Epithelial cell of esophagus (primary cell): ENCODE measurements at regions not wholly inside any gene's neighbourhood (a gene's known extent, or its start where the extent isn't known, plus 50 kb on each side); places are given as distances from the start of the nearest gene placed in this dataset.

Source experiments
- DNase-seq: peaks from one replicate; pipeline ENCODE4 v3.0.0; 2010; ENCODE audit warnings: low read depth
- H3K4me3 ChIP-seq: 2 replicates; pipeline ENCODE4 v1.5.1; 2011; ENCODE audit warnings: mild to moderate bottlenecking, low read length, control low read depth
- CTCF ChIP-seq: IDR thresholded peaks from 2 replicates; pipeline ENCODE4 v1.5.1; 2011; ENCODE audit warnings: low read depth, mild to moderate bottlenecking, low read length, control low read depth, inconsistent platforms; ENCODE audit not compliant: insufficient read depth; ENCODE audit errors: missing control alignments

- no peak overlapping the region for H3K4me3 ChIP-seq
- DNase-seq = no peak
- TF ChIP-seq CTCF = no peak
Observed at GRCh38 chrX:44439242-44439794, 95.8 kb upstream of the EFHC2 start.

- no peak overlapping the region for H3K4me3 ChIP-seq
- TF ChIP-seq CTCF = no peak
- no peak for DNase-seq
Observed at GRCh38 chrX:44435047-44435446, 91.6 kb upstream of the EFHC2 start.

GRCh38 chrX:44433556-44433955 lies 90.1 kb upstream of the EFHC2 start:
- H3K4me3 ChIP-seq = no peak overlapping the region
- no peak for TF ChIP-seq CTCF
- peak; percentile 24 for DNase-seq

GRCh38 chrX:44432641-44433040 lies 89.2 kb upstream of the EFHC2 start:
- peak; percentile 71 for DNase-seq
- no peak for TF ChIP-seq CTCF
- no peak overlapping the region for H3K4me3 ChIP-seq

GRCh38 chrX:44431194-44431593 lies 87.7 kb upstream of the EFHC2 start:
- TF ChIP-seq CTCF = no peak
- H3K4me3 ChIP-seq = no peak overlapping the region
- peak; percentile 87 for DNase-seq

GRCh38 chrX:44428989-44429627 lies 85.6 kb upstream of the EFHC2 start:
- no peak overlapping the region for H3K4me3 ChIP-seq
- DNase-seq = peak; percentile 46
- no peak for TF ChIP-seq CTCF

GRCh38 chrX:44422631-44423030 lies 79.2 kb upstream of the EFHC2 start:
- no peak overlapping the region for H3K4me3 ChIP-seq
- DNase-seq = no peak
- no peak for TF ChIP-seq CTCF
